Activated naive CD8-positive, alpha-beta T cell (primary cell): ENCODE measurements at regions not wholly inside any gene's neighbourhood (a gene's known extent, or its start where the extent isn't known, plus 50 kb on each side); places are given as distances from the start of the nearest gene placed in this dataset.

ENCODE experiments used
- H3K27ac Mint-ChIP-seq: one replicate; pipeline ENCODE4 v1.8.0; 2021; ENCODE audit warnings: mixed read lengths
- H3K27me3 Mint-ChIP-seq: one replicate; pipeline ENCODE4 v1.8.0; 2021; ENCODE audit warnings: mixed read lengths
- H3K36me3 Mint-ChIP-seq: one replicate; pipeline ENCODE4 v1.8.0; 2021; ENCODE audit warnings: mixed read lengths
- H3K4me1 Mint-ChIP-seq: one replicate; pipeline ENCODE4 v1.8.0; 2021; ENCODE audit warnings: low read depth, mixed read lengths
- H3K4me3 Mint-ChIP-seq: one replicate; pipeline ENCODE4 v1.8.0; 2021; ENCODE audit warnings: mild to moderate bottlenecking, mixed read lengths
- H3K9me3 Mint-ChIP-seq: one replicate; pipeline ENCODE4 v1.8.0; 2021; ENCODE audit warnings: low read depth, mixed read lengths

DNA sequence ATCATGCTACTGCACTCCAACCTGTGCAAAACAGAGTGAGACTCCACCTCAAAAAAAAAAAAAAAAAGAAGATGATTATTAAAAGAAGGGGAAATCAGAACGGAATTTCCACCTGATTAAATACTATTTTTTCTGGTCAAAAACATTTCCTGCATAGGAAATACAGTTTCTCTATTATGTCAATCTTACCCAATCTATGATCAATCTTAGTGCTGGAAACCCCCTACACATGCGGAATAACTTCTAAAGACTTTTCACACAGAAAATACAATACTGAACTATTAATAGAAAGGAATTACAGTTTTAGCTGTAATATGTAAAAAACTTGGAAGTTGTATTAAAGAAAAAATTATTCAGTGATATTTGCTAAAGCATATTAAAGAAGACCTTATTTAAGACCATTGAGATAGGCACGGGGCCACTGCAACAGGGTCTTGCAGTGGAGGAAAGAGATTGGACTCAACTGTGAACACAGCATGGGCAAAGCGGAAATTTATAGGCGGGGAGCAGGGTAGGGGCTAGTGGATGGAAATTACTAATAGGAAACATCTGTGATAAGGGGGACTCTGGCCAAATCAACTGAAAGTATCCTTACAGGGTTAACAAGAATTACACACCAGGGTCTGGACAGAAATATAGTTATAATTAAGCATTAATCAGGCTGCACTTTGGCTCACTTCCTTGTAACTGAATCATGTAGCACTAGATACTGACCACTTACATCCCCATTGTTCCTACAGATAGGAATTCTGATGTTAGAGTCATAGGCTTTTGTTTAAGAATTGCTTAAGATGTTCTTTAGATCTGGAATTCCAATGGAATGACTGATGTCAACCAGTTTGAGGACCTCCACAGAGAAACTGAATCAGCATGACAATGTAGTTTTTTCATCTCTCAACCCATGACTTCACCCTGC lies 411.5 kb upstream of the DDI1 start:
- no peaks in the 10 kb centered on the region for H3K36me3 Mint-ChIP-seq
- no peak overlapping the region for H3K4me3 Mint-ChIP-seq
- no peaks in the 10 kb centered on the region for H3K4me1 Mint-ChIP-seq
- peaks cover 1% of the 10 kb centered on the region for H3K27me3 Mint-ChIP-seq
- no peaks in the 10 kb centered on the region for H3K9me3 Mint-ChIP-seq
- no peak overlapping the region for H3K27ac Mint-ChIP-seq

GRCh38 chr11:103625624-103625965 lies 410.8 kb upstream of the DDI1 start:
- peaks cover 1% of the 10 kb centered on the region for H3K27me3 Mint-ChIP-seq
- H3K4me1 Mint-ChIP-seq = no peaks in the 10 kb centered on the region
- H3K4me3 Mint-ChIP-seq = no peak overlapping the region
- no peaks in the 10 kb centered on the region for H3K36me3 Mint-ChIP-seq
- H3K27ac Mint-ChIP-seq = no peak overlapping the region
- no peaks in the 10 kb centered on the region for H3K9me3 Mint-ChIP-seq

- Mint-ChIP-seq H3K4me1 (no peaks in the 10 kb centered on the region), H3K9me3 (no peaks in the 10 kb centered on the region), H3K36me3 (no peaks in the 10 kb centered on the region), H3K27ac (no peak overlapping the region), H3K4me3 (no peak overlapping the region), H3K27me3 (peaks cover 1% of the 10 kb centered on the region)
Measured at GRCh38 chr11:103628121-103628520, 408.3 kb upstream of the DDI1 start.

DNA sequence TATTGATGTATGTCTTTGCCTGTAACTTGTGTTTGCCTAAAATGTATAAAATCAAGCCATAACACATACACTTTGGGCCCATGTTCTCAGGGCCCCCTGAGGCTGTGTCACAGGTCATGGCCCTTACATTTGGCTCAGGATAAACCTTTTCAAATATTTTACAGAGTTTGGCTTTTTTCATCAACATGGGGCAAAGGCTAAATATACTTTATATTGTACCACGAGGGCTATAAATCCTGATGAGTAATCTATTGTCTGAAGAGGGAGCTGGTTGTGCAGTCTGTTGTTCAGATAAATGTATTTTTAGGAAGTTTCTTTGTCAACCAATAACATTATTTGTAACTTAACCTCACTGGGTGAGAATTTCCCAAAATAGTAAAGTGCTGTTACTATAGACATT lies 404.6 kb upstream of the DDI1 start:
- H3K9me3 Mint-ChIP-seq = no peaks in the 10 kb centered on the region
- H3K36me3 Mint-ChIP-seq = no peaks in the 10 kb centered on the region
- no peak overlapping the region for H3K27ac Mint-ChIP-seq
- peaks cover 1% of the 10 kb centered on the region for H3K27me3 Mint-ChIP-seq
- H3K4me3 Mint-ChIP-seq = no peak overlapping the region
- H3K4me1 Mint-ChIP-seq = no peaks in the 10 kb centered on the region

DNA sequence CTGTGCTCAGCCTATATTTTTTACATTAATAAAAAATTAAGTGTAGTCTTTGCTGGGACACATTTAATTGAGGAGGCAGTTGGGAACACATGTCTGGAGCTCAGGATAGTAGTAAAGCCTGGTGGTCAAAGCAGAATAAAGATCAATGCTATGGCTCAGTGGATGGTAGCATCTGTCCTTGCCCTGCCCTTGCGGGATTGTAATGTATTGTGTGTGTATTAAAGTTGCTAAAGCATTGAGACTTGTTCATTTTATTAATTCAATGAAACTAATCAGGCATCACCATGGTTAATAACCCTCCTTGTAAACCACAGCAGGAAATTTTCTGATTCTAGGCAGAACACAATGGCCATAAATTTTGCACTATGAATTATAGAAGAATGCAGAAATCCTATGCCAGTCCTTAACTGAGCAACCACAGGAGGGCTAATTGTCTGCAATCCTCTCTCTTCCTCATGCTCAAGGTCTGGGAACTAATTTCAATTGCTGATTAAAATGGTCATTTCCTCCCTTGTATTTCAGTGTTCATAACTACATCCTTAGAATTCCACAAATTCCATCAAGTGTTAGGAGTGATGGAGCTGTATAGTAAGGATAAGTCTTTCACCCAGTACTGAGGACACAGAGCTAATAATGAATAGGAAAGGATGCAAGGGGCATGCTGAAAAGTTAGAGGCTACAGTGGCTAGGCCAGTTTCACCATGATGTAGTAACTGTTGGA lies 403.2 kb upstream of the DDI1 start:
- H3K4me3 Mint-ChIP-seq = no peak overlapping the region
- no peak overlapping the region for H3K27ac Mint-ChIP-seq

GRCh38 chr11:103633819-103634590 lies 402.4 kb upstream of the DDI1 start:
- Mint-ChIP-seq H3K27me3 (no peaks in the 10 kb centered on the region), H3K9me3 (no peaks in the 10 kb centered on the region), H3K36me3 (no peaks in the 10 kb centered on the region), H3K27ac (no peak overlapping the region), H3K4me1 (no peaks in the 10 kb centered on the region), H3K4me3 (no peak overlapping the region)

More for the DNA sequence above, 403.2 kb upstream of the DDI1 start:
- Mint-ChIP-seq H3K9me3 (no peaks in the 10 kb centered on the region), H3K4me1 (no peaks in the 10 kb centered on the region), H3K27me3 (peaks cover 1% of the 10 kb centered on the region), H3K36me3 (no peaks in the 10 kb centered on the region)

DNA sequence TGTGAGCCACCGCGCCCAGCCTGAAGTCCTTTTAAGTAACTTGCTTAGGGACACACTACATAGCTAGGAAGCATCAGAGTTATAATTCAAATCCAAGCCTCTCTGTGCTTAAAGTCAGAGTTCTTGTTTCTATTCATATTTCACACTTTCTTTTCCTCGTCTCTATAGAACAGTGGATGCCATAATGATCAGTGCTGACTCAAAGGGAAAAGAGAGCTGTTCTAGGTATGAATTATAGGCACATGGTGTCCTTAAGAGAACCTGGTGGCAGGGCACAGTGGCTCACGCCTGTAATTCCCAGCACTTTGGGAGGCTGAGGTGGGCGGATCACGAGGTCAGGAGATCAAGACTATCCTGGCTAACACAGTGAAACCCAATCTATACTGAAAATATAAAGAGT lies 400.2 kb upstream of the DDI1 start:
- Mint-ChIP-seq H3K36me3 (no peaks in the 10 kb centered on the region), H3K4me1 (no peaks in the 10 kb centered on the region), H3K27me3 (no peaks in the 10 kb centered on the region), H3K27ac (no peak overlapping the region), H3K9me3 (no peaks in the 10 kb centered on the region), H3K4me3 (no peak overlapping the region)

GRCh38 chr11:103637295-103637694 lies 399.1 kb upstream of the DDI1 start:
- Mint-ChIP-seq H3K36me3 (no peaks in the 10 kb centered on the region), H3K4me3 (no peak overlapping the region), H3K4me1 (no peaks in the 10 kb centered on the region), H3K27me3 (no peaks in the 10 kb centered on the region), H3K27ac (no peak overlapping the region), H3K9me3 (no peaks in the 10 kb centered on the region)

DNA sequence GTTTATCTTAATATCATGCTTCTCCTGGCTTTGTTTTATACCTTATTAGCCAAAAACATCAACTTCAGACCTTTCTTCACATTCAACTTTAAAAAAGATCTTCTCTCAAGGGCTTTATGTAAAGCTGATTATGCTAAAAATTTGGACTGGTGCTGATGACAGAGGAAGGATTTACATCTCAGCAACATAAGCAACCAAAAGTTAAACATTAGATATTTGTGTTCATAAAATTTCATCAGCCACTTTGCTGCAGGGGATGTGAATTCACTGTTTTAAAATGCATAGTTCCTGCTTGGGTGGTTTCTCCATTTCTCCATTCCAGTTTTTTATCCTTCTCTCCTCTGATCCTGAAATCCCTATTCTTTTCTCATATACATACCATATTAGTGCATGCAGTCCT lies 398.6 kb upstream of the DDI1 start:
- Mint-ChIP-seq H3K4me1 (no peaks in the 10 kb centered on the region), H3K36me3 (no peaks in the 10 kb centered on the region), H3K4me3 (no peak overlapping the region), H3K27me3 (no peaks in the 10 kb centered on the region), H3K9me3 (no peaks in the 10 kb centered on the region), H3K27ac (no peak overlapping the region)

DNA sequence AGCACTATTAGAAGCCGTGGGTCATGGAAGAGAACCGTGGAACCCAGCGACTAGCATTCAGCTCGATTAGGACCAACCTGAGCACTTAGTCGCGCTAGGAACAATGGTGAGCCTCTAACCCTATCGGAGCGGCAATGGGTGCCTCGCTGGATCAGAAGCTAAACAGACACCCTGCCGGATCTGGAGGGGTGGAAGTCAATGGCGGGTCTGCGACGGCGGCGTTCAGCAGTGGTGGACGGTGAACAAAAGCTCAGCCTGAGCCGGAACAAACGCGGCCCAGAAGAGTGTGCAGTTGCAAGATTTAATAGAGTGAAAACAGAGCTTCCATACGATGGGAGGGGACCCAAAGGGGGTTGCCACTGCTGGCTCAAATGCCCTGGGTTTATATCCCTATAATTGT lies 391.8 kb upstream of the DDI1 start:
- Mint-ChIP-seq H3K27me3 (no peaks in the 10 kb centered on the region), H3K36me3 (no peaks in the 10 kb centered on the region), H3K9me3 (no peaks in the 10 kb centered on the region), H3K4me3 (no peak overlapping the region), H3K27ac (no peak overlapping the region), H3K4me1 (no peaks in the 10 kb centered on the region)

GRCh38 chr11:103648054-103648453 lies 388.4 kb upstream of the DDI1 start:
- Mint-ChIP-seq H3K9me3 (peaks cover 5% of the 10 kb centered on the region), H3K27me3 (no peaks in the 10 kb centered on the region), H3K27ac (no peak overlapping the region), H3K4me3 (no peak overlapping the region), H3K4me1 (no peaks in the 10 kb centered on the region), H3K36me3 (no peaks in the 10 kb centered on the region)

- Mint-ChIP-seq H3K27ac (no peak overlapping the region), H3K4me3 (no peak overlapping the region), H3K27me3 (no peaks in the 10 kb centered on the region), H3K9me3 (peaks cover 5% of the 10 kb centered on the region), H3K36me3 (no peaks in the 10 kb centered on the region), H3K4me1 (no peaks in the 10 kb centered on the region)
Measured at GRCh38 chr11:103648670-103649400, 387.6 kb upstream of the DDI1 start.

DNA sequence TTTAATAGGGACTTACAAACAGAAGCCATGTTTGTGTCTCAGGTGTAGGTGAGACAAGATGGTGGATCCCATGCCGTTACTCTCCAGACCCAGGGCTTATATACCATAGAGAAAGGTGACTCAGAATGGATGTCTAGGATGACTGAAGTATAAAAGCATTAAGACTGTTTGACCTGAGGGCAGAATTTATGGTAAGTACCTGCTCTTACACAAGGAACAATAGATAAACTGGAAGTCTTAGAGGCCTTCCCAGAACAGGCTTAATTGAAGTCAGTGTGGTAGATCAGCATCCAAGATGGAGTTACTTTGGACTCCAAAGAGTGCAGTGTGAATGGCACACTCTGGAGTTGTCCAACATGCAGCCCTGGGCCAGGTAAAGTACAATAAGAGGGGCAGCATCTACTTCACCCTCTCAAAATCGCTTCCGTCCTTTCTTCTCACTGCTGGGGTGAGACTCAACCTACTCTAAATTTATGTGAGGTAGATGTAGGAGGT lies 387.0 kb upstream of the DDI1 start:
- Mint-ChIP-seq H3K36me3 (no peaks in the 10 kb centered on the region), H3K9me3 (peaks cover 5% of the 10 kb centered on the region), H3K27me3 (no peaks in the 10 kb centered on the region), H3K4me1 (no peaks in the 10 kb centered on the region), H3K4me3 (no peak overlapping the region), H3K27ac (no peak overlapping the region)

DNA sequence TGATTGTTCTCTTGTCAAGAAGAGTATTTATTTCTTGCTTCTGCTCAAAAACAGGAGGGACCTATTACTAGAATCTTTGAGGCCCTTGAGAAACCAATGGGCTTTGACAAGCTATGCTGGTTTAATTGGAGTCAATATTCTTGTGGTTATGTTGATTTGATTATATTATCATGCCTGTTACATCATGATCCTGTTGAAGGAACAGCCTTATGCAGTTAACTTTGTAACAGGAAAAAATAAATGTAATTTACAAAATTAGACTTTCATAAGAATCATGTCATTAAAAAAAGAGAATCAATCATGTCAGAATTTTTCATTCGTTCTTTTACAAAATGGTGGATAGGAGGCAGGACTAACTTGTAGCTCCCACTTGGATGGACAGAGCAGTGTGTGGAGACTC lies 386.1 kb upstream of the DDI1 start:
- Mint-ChIP-seq H3K36me3 (no peaks in the 10 kb centered on the region), H3K4me1 (no peaks in the 10 kb centered on the region), H3K27ac (no peak overlapping the region), H3K27me3 (no peaks in the 10 kb centered on the region), H3K4me3 (no peak overlapping the region), H3K9me3 (peaks cover 5% of the 10 kb centered on the region)
